Adrenal gland (tissue), 9 donors: ENCODE measurements at regions not wholly inside any gene's neighbourhood (a gene's known extent, or its start where the extent isn't known, plus 50 kb on each side); places are given as distances from the start of the nearest gene placed in this dataset.

ENCODE experiments used
- DNase-seq, 7 donors: peaks; one replicate each; pipeline ENCODE4 v3.0.0-alpha.2; 2019 to 2020
- H3K27ac ChIP-seq, 5 donors: fragments of 200-600 bp; sonication (generic) in 4 of 5; 1 replicate in 3 of 5; 2 replicates in 2 of 5; pipeline versions ENCODE4 v1.5.1 to v1.8.0; 2016 to 2020; ENCODE audit warnings: mild to moderate bottlenecking in 1 of 5
- H3K27me3 ChIP-seq: fragments of 200-600 bp; 2 replicates; pipeline ENCODE4 v1.8.0; 2021
- H3K36me3 ChIP-seq, 2 donors: fragments of 200-600 bp; replicated peaks in 1 of 2; 1 replicate in 1 of 2; 2 replicates in 1 of 2; pipeline versions ENCODE4 v1.5.1 to v1.8.0; 2018 to 2022
- H3K4me1 ChIP-seq, 2 donors: fragments of 200-600 bp; replicated peaks in 1 of 2; 1 replicate in 1 of 2; 2 replicates in 1 of 2; pipeline versions ENCODE4 v1.5.1 to v1.8.0; 2018 to 2021
- H3K4me3 ChIP-seq, 4 donors: fragments of 200-600 bp; sonication (generic) in 3 of 4; one replicate each; pipeline ENCODE4 v1.5.1; 2016 to 2018
- H3K9me3 ChIP-seq, 3 donors: fragments of 200-600 bp; sonication (generic) in 1 of 3; replicated peaks in 1 of 3; 1 replicate in 2 of 3; 2 replicates in 1 of 3; pipeline versions ENCODE4 v1.5.1 to v1.8.0; 2016 to 2021
- POLR2A ChIP-seq, 2 donors: fragments of 450-650 bp; IDR thresholded peaks; one replicate each; pipeline ENCODE4 v1.6.1; 2017; ENCODE audit warnings: antibody characterized with exemption in 2 of 2, mild to moderate bottlenecking in 2 of 2, moderate library complexity in 1 of 2
- WGBS, 4 donors: extraction: QIAGEN DNeasy Blood & Tissue Kit in 2 of 4; methylation state at CpG; one replicate each; pipeline versions ENCODE4 v1.1.5 to v1.1.7; 2013 to 2017; 5-methylcytosine and 5-hydroxymethylcytosine counted together
- intact Hi-C, 2 donors: fragments of 100-400 bp; cut with DNase I; formaldehyde crosslinking; loops; one replicate each; pipeline versions ENCODE4 v1.14.1 to v1.15.0; 2022 to 2023
- TF ChIP-seq, protein P1 (sequence below), 6 experiments: fragments of 450-650 bp in 4 of 6; fragments of 200-600 bp in 2 of 6; sonication (generic) in 1 of 6; IDR thresholded peaks; 1 replicate in 5 of 6; 2 replicates in 1 of 6; pipeline versions ENCODE4 v1.5.1 to v1.8.0; 2016 to 2021; ENCODE audit warnings: antibody characterized with exemption in 6 of 6, mild to moderate bottlenecking in 2 of 6, moderate library complexity in 1 of 6
- donor health status: healthy with polysubstance abuse.
- donor health status: Bipolar disorder and iron deficiency.
- donor health status: DM: yes; HTN: yes; CAD: no.
- donor health status: DM: no; HTN: no; CAD: no.
- donor health status: DM: no; HTN: no; CAD: no.

DNA sequence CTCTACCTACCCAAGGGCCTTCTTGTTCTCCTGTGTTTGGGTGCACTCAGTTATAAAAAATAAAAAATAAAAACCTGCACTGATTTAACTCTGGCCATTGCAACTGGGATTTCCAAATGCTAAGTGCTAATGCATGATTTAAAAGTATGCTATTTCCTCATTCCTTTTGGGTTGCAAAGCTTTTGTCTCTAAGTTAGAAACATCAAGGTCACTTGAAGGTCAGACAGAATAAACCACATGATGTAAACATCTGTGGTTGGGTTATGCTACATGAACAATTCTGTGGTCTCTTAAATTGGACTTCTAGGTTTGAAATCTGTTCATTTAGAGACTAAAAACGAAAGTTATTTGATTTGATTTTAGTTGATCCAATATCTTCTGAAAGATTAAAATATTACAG lies 1547.4 kb upstream of the TENM3 start:
- 58 to 73% (median 67%) methylated on average over 1 of the region's 1 CpG for WGBS, 4 donors

DNA sequence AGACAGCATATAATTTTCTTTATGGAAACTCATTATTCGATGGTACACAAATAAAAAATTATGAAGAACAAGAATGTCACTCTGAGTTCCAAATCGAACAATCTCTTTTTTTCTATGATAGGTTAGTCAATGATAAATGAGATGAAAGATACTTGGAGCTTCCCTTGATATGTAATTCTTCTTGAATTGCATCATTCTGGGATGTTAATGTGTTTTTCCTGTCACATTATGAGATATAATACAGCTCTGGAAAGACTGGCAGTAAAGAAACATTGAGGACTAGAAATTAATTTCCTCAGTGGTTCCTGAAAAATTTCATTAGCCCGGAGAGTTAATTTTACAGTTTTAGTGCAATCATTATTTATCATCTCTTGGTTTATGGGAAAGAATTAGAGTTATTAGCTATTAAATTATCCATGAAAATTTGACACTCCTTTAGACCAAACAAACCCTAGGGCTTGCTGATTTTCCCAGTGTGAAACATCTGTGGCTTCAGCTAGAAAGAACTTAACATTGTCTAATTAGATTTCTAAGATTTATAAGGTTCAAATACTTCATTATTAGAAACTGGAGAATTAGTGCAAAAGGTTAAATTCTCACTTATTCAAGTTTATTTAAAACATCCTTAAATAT lies 1546.6 kb upstream of the TENM3 start:
- intact Hi-C loops = no loop called here
- H3K4me3 ChIP-seq = no peak overlapping the region
- H3K36me3 ChIP-seq = no peaks in the 10 kb centered on the region
- no peaks in the 10 kb centered on the region for H3K4me1 ChIP-seq
- TF ChIP-seq, protein P1, sequence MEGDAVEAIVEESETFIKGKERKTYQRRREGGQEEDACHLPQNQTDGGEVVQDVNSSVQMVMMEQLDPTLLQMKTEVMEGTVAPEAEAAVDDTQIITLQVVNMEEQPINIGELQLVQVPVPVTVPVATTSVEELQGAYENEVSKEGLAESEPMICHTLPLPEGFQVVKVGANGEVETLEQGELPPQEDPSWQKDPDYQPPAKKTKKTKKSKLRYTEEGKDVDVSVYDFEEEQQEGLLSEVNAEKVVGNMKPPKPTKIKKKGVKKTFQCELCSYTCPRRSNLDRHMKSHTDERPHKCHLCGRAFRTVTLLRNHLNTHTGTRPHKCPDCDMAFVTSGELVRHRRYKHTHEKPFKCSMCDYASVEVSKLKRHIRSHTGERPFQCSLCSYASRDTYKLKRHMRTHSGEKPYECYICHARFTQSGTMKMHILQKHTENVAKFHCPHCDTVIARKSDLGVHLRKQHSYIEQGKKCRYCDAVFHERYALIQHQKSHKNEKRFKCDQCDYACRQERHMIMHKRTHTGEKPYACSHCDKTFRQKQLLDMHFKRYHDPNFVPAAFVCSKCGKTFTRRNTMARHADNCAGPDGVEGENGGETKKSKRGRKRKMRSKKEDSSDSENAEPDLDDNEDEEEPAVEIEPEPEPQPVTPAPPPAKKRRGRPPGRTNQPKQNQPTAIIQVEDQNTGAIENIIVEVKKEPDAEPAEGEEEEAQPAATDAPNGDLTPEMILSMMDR (IDR thresholded peaks at IDR 0.05) = no peak
- no peak for TF ChIP-seq POLR2A (IDR thresholded peaks at IDR 0.05)
- WGBS, 4 donors = 59 to 68% (median 68%) methylated on average over 3 of the region's 3 CpGs
- no peaks in the 10 kb centered on the region for H3K27me3 ChIP-seq
- no peak for DNase-seq
- H3K27ac ChIP-seq = no peak overlapping the region
- no peaks in the 10 kb centered on the region for H3K9me3 ChIP-seq

More for the DNA sequence above, 1547.4 kb upstream of the TENM3 start:
- Histone ChIP-seq H3K36me3 (no peaks in the 10 kb centered on the region), H3K4me1 (no peaks in the 10 kb centered on the region), H3K4me3 (no peak overlapping the region), H3K27ac (no peak overlapping the region), H3K27me3 (no peaks in the 10 kb centered on the region), H3K9me3 (no peaks in the 10 kb centered on the region)
- no peak for TF ChIP-seq POLR2A (IDR thresholded peaks at IDR 0.05)
- TF ChIP-seq, protein P1 (IDR thresholded peaks at IDR 0.05) = no peak
- no peak for DNase-seq
- intact Hi-C loops = no loop called here

DNA sequence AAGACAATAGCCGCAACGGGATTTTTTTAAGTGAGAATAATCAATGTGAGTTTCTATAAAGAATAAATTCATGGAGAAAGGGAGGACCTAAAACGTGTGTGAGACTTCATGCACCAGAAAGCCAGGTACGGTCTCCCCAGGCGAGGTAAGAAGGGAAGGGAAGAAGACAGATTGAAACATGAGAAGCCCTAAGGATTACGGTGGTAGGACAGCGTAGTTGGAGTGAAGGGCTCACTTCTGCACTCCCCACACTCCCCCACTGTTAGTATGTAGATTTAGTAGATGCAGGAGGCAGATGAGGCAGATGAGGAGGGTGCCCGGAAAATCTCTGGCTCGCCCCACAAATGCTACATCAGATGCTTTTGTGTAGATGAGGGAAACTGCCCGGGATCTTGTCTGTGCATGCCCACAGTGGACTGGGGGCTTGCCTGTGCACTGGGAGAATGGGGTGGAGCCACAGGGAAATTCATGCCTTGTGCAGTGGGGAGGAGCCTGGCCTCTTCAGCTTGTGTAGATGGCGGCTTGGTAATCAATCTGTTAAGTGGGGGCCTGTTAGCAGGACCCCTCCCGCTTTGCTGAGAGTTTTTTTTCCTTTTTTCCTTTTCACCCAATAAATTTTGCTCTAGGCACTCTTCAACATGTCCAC lies 1544.5 kb upstream of the TENM3 start:
- H3K27me3 ChIP-seq = no peaks in the 10 kb centered on the region
- DNase-seq = no peak
- no peak overlapping the region for H3K4me3 ChIP-seq
- H3K36me3 ChIP-seq = no peaks in the 10 kb centered on the region
- H3K9me3 ChIP-seq = no peaks in the 10 kb centered on the region
- WGBS, 4 donors = 85 to 94% (median 92%) methylated on average over 11 to 12 of the region's 12 CpGs
- H3K4me1 ChIP-seq = no peaks in the 10 kb centered on the region
- intact Hi-C loops = no loop called here
- H3K27ac ChIP-seq = no peak overlapping the region
- no peak for TF ChIP-seq POLR2A (IDR thresholded peaks at IDR 0.05)
- TF ChIP-seq, protein P1 (IDR thresholded peaks at IDR 0.05) = no peak

DNA sequence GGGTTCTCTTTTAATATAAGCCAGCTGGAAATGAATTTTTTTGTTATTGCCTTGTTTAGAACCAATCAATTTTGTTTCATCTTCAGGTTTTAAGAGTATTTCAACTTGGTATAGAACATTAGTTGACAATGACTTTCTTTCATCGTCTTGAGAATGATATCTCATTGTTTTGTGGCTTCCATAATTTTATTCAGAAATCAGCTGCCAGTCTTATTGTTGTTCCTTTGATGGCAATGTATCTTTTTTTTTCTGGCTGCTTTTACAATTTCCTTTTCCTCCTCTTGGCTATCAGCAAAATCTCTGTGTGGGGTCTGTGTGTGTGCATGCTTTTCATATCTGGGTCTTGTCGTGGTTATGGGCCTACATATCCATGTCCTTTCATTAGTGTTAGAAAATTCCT lies 1536.4 kb upstream of the TENM3 start:
- TF ChIP-seq, protein P1 (IDR thresholded peaks at IDR 0.05) = no peak
- TF ChIP-seq POLR2A (IDR thresholded peaks at IDR 0.05) = no peak
- WGBS, 4 donors = 87 to 93% (median 89%) methylated on average over 2 of the region's 2 CpGs
- intact Hi-C loops = no loop called here
- Histone ChIP-seq H3K27ac (no peak overlapping the region), H3K4me1 (no peaks in the 10 kb centered on the region), H3K9me3 (peaks cover 0 to 22% (median 8%) of the 10 kb centered on the region in 3 donors), H3K27me3 (no peaks in the 10 kb centered on the region), H3K4me3 (no peak overlapping the region), H3K36me3 (no peaks in the 10 kb centered on the region)
- no peak for DNase-seq
